IMR-90 (cell line): ENCODE measurements at regions not wholly inside any gene's neighbourhood (a gene's known extent, or its start where the extent isn't known, plus 50 kb on each side); places are given as distances from the start of the nearest gene placed in this dataset.

Experiments
- CEBPB ChIP-seq: IDR thresholded peaks from 2 replicates; pipeline ENCODE4 v1.6.1; 2012; ENCODE audit warnings: low read depth, low read length, improper control_type of control experiment
- CTCF ChIP-seq: conservative IDR thresholded peaks from 2 replicates; pipeline ENCODE4 v1.5.1; 2012; ENCODE audit warnings: mild to moderate bottlenecking, low read depth, low read length, improper control_type of control experiment
- RAD21 ChIP-seq: IDR thresholded peaks from 2 replicates; pipeline ENCODE4 v1.6.1; 2012; ENCODE audit warnings: low read length, improper control_type of control experiment

- no peak for TF ChIP-seq CEBPB
- TF ChIP-seq CTCF, result no peak
- no peak for TF ChIP-seq RAD21
Observed at GRCh38 chr2:172280571-172281361, 146.6 kb upstream of the ITGA6 start.
